NCI-H510A treated with DMSO at 0.1 percent for 48 hours (cell line): ENCODE measurements at regions not wholly inside any gene's neighbourhood (a gene's known extent, or its start where the extent isn't known, plus 50 kb on each side); places are given as distances from the start of the nearest gene placed in this dataset.

Experiments used
- DNase-seq: peaks from one replicate; lab custom pipeline; 2025; lab: John Stamatoyannopoulos, UW

- DNase-seq: no peak
These were observed 172.8 kb upstream of the HES1 start for GRCh38 chr3:193962986-193963685.

- no peak for DNase-seq
These were observed 172.0 kb upstream of the HES1 start for GRCh38 chr3:193963808-193964516.

- DNase-seq: no peak
These were observed 171.4 kb upstream of the HES1 start for GRCh38 chr3:193964517-193964880.

- DNase-seq: no peak
These were observed 167.5 kb upstream of the HES1 start for GRCh38 chr3:193968380-193968974.

GRCh38 chr3:193970131-193970772 lies 165.7 kb upstream of the HES1 start:
- DNase-seq: peak; percentile 72

- DNase-seq: no peak
These were observed 165.2 kb upstream of the HES1 start for GRCh38 chr3:193970773-193971206.

GRCh38 chr3:193971261-193971751 lies 164.6 kb upstream of the HES1 start:
- DNase-seq: no peak

GRCh38 chr3:193971966-193972365 lies 164.0 kb upstream of the HES1 start:
- no peak for DNase-seq

GRCh38 chr3:193972832-193973231 lies 163.1 kb upstream of the HES1 start:
- no peak for DNase-seq

GRCh38 chr3:193974191-193974652 lies 161.7 kb upstream of the HES1 start:
- DNase-seq: no peak

GRCh38 chr3:193974671-193975535 lies 161.0 kb upstream of the HES1 start:
- peak; percentile 19 for DNase-seq

GRCh38 chr3:193977622-193978021 lies 158.3 kb upstream of the HES1 start:
- DNase-seq: no peak

- no peak for DNase-seq
These were observed 157.9 kb upstream of the HES1 start for GRCh38 chr3:193978030-193978429.

- no peak for DNase-seq
These were observed 157.5 kb upstream of the HES1 start for GRCh38 chr3:193978486-193978885.

GRCh38 chr3:193980326-193980725 lies 155.6 kb upstream of the HES1 start:
- no peak for DNase-seq

- no peak for DNase-seq
These were observed 155.0 kb upstream of the HES1 start for GRCh38 chr3:193980905-193981304.

- no peak for DNase-seq
These were observed 154.4 kb upstream of the HES1 start for GRCh38 chr3:193981504-193981903.

GRCh38 chr3:193982258-193982659 lies 153.7 kb upstream of the HES1 start:
- no peak for DNase-seq

- no peak for DNase-seq
These were observed 151.8 kb upstream of the HES1 start for GRCh38 chr3:193983846-193984818.

GRCh38 chr3:193984876-193985275 lies 151.1 kb upstream of the HES1 start:
- DNase-seq: no peak
